ENCODE measurements at regions not wholly inside any gene's neighbourhood (a gene's known extent, or its start where the extent isn't known, plus 50 kb on each side); places are given as distances from the start of the nearest gene placed in this dataset.

- TF ChIP-seq EZH2 (IDR thresholded peaks at IDR 0.05; ENCODE audit: borderline replicate concordance, low read length) (no peak), CTCF (IDR thresholded peaks at IDR 0.05; ENCODE audit: low read length) (peak; percentile 50; the same call in 1 of the 2 replicates)
Measured at GRCh38 chr5:86968301-86968753, 299.4 kb upstream of the RASA1 start.
